WTC11 (cell line): ENCODE measurements at regions not wholly inside any gene's neighbourhood (a gene's known extent, or its start where the extent isn't known, plus 50 kb on each side); places are given as distances from the start of the nearest gene placed in this dataset.

Source experiments
- ATAC-seq: fragments of 200-7000 bp; cut with Tn5 transposase; 2 replicates; pipeline ENCODE4 v1.10.0; 2021; ENCODE audit warnings: mild to moderate bottlenecking, moderate library complexity
- CTCF ChIA-PET: fragments of 300-600 bp; sonication (Branson Sonifier 250); formaldehyde crosslinking; loops from one replicate; lab custom pipeline; 2021; ENCODE audit warnings: antibody characterized with exemption; lab: Charles Lee
- POLR2A ChIA-PET: fragments of 350-600 bp; sonication (Branson Sonifier 250); formaldehyde crosslinking; loops from one replicate; lab custom pipeline; 2021; ENCODE audit warnings: antibody characterized with exemption; lab: Charles Lee
- DNase-seq: peaks from one replicate; pipeline ENCODE4 v3.0.0; 2021; ENCODE audit warnings: low spot score
- H3K27ac Mint-ChIP-seq: 2 replicates; pipeline ENCODE4 v1.8.0; 2021; ENCODE audit warnings: mixed read lengths
- H3K27me3 Mint-ChIP-seq: 2 replicates; pipeline ENCODE4 v1.8.0; 2021; ENCODE audit warnings: low read depth, mild to moderate bottlenecking, moderate library complexity, mixed read lengths
- H3K36me3 Mint-ChIP-seq: 2 replicates; pipeline ENCODE4 v1.8.0; 2021; ENCODE audit warnings: mixed read lengths
- H3K4me1 Mint-ChIP-seq: 2 replicates; pipeline ENCODE4 v1.8.0; 2022; ENCODE audit warnings: mixed read lengths
- H3K4me3 Mint-ChIP-seq: 2 replicates; pipeline ENCODE4 v1.8.0; 2021; ENCODE audit warnings: mild to moderate bottlenecking, moderate library complexity, mixed read lengths
- H3K9me3 Mint-ChIP-seq: 2 replicates; pipeline ENCODE4 v1.8.0; 2021; ENCODE audit warnings: mixed read lengths
- ATF1 ChIP-seq: sonication (generic); formaldehyde crosslinking; IDR thresholded peaks from 2 replicates; pipeline ENCODE4 v1.8.1; 2023; ENCODE audit warnings: mild to moderate bottlenecking, moderate library complexity, missing genetic modification reagents
- ATF2 ChIP-seq: sonication (generic); formaldehyde crosslinking; IDR thresholded peaks from 2 replicates; pipeline ENCODE4 v1.8.1; 2022; ENCODE audit warnings: low read depth, missing genetic modification reagents, borderline replicate concordance
- CDX4 ChIP-seq: fragments of 250-450 bp; sonication (Bioruptor Pico); IDR thresholded peaks from 2 replicates; pipeline ENCODE4 v1.9.0; 2021; ENCODE audit warnings: moderate library complexity, mild to moderate bottlenecking, inconsistent platforms, borderline replicate concordance
- CREB1 ChIP-seq: sonication (generic); formaldehyde crosslinking; IDR thresholded peaks from 2 replicates; pipeline ENCODE4 v1.8.0; 2023; ENCODE audit warnings: mild to moderate bottlenecking, missing genetic modification reagents
- CREM ChIP-seq: sonication (generic); formaldehyde crosslinking; IDR thresholded peaks from 2 replicates; pipeline ENCODE4 v1.8.1; 2022; ENCODE audit warnings: mild to moderate bottlenecking, missing genetic modification reagents, moderate library complexity
- ERG ChIP-seq: fragments of 250-450 bp; sonication (Bioruptor Pico); IDR thresholded peaks from 2 replicates; pipeline ENCODE4 v1.8.0; 2021; ENCODE audit warnings: mild to moderate bottlenecking
- ESRRA ChIP-seq: sonication (generic); formaldehyde crosslinking; IDR thresholded peaks from 2 replicates; pipeline ENCODE4 v1.8.1; 2022; ENCODE audit warnings: mild to moderate bottlenecking, missing genetic modification reagents, borderline replicate concordance
- GRHL2 ChIP-seq: fragments of 250-450 bp; sonication (Bioruptor Pico); IDR thresholded peaks from 2 replicates; pipeline ENCODE4 v1.8.0; 2022; ENCODE audit warnings: mild to moderate bottlenecking, moderate library complexity; ENCODE audit not compliant: insufficient replicate concordance, severe bottlenecking
- HMGA2 ChIP-seq: fragments of 250-450 bp; sonication (Bioruptor Pico); IDR thresholded peaks from 2 replicates; pipeline ENCODE4 v1.4.0; 2021; ENCODE audit warnings: mild to moderate bottlenecking, moderate library complexity
- JUN ChIP-seq: sonication (generic); formaldehyde crosslinking; IDR thresholded peaks from 2 replicates; pipeline ENCODE4 v1.8.0; 2023; ENCODE audit warnings: mild to moderate bottlenecking, missing genetic modification reagents
- NFYB ChIP-seq: sonication (generic); formaldehyde crosslinking; conservative IDR thresholded peaks from 2 replicates; pipeline ENCODE4 v1.8.0; 2022; ENCODE audit warnings: low read depth, missing genetic modification reagents
- NR1H2 ChIP-seq: sonication (generic); formaldehyde crosslinking; IDR thresholded peaks from 2 replicates; pipeline ENCODE4 v1.9.0; 2021; ENCODE audit warnings: mild to moderate bottlenecking, moderate library complexity, missing genetic modification reagents
- RORB ChIP-seq: fragments of 250-450 bp; sonication (Bioruptor Pico); IDR thresholded peaks from 2 replicates; pipeline ENCODE4 v1.9.0; 2021; ENCODE audit warnings: mild to moderate bottlenecking
- TEAD4 ChIP-seq: sonication (generic); formaldehyde crosslinking; IDR thresholded peaks from 2 replicates; pipeline ENCODE4 v1.8.0; 2022; ENCODE audit warnings: mild to moderate bottlenecking, missing genetic modification reagents
- TP53 ChIP-seq: sonication (generic); formaldehyde crosslinking; IDR thresholded peaks from 2 replicates; pipeline ENCODE4 v1.8.1; 2023; ENCODE audit warnings: mild to moderate bottlenecking, missing genetic modification reagents
- USF2 ChIP-seq: sonication (generic); formaldehyde crosslinking; IDR thresholded peaks from 2 replicates; pipeline ENCODE4 v1.8.1; 2023; ENCODE audit warnings: mild to moderate bottlenecking, missing genetic modification reagents, moderate library complexity
- ZBTB43 ChIP-seq: sonication (generic); formaldehyde crosslinking; IDR thresholded peaks from 2 replicates; pipeline ENCODE4 v1.8.1; 2023; ENCODE audit warnings: mild to moderate bottlenecking, missing genetic modification reagents
- ZNF121 ChIP-seq: sonication (generic); formaldehyde crosslinking; IDR thresholded peaks from 2 replicates; pipeline ENCODE4 v1.8.0; 2023; ENCODE audit warnings: missing genetic modification reagents
- ZNF396 ChIP-seq: fragments of 250-450 bp; sonication (Bioruptor Pico); IDR thresholded peaks from 2 replicates; pipeline ENCODE4 v1.8.0; 2021; ENCODE audit warnings: mild to moderate bottlenecking, moderate library complexity, borderline replicate concordance
- ZNF416 ChIP-seq: fragments of 250-450 bp; sonication (Bioruptor Pico); IDR thresholded peaks from 2 replicates; pipeline ENCODE4 v1.9.0; 2021; ENCODE audit warnings: mild to moderate bottlenecking, inconsistent platforms
- TF ChIP-seq, protein P1 (sequence below): sonication (generic); formaldehyde crosslinking; IDR thresholded peaks from 2 replicates; pipeline ENCODE4 v1.8.1; 2022; ENCODE audit warnings: missing genetic modification reagents, borderline replicate concordance
- TF ChIP-seq, protein P2 (sequence below): sonication (generic); formaldehyde crosslinking; conservative IDR thresholded peaks from 2 replicates; pipeline ENCODE4 v1.8.1; 2022; ENCODE audit warnings: mild to moderate bottlenecking, missing genetic modification reagents

DNA sequence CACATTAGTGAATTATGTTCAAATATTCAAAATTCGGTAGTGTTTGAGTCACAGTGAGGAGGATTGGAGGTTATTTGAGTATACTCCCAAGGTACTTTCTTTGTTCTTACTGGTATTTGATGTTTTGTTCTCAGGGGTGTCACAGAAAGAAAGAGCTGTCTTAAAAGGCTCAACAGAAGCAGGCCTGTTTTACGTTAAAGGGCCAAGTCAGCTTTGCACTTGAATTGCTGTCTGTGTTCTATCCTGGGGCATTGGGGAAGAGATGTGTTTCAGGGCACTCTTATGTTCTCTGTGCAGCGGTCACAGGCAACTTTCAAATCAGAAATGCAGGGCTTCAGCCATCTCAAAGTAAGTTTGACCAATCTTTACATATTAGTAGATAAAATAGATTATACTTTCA, 1113.1 kb upstream of the LCORL start:
- CTCF ChIA-PET, result no interaction called here
- POLR2A ChIA-PET, result no interaction called here
- Mint-ChIP-seq H3K27ac (no peak overlapping the region; the same call in 1 of the 2 replicates), H3K36me3 (0 out of 2 replicates have a peak, but pooled peaks cover 3% of the 10 kb centered on the region), H3K9me3 (peaks cover 3% of the 10 kb centered on the region; the same call in 1 of the 2 replicates), H3K27me3 (no peaks in the 10 kb centered on the region), H3K4me1 (peaks cover 16% of the 10 kb centered on the region), H3K4me3 (no peak overlapping the region)
- DNase-seq (no peak), ATAC-seq (peak; percentile 46)
- no peak for TF ChIP-seq ESRRA (CRISPR knock-in tag)
- peak; percentile 87; the same call in 1 of the 2 replicates for TF ChIP-seq ZNF121

DNA sequence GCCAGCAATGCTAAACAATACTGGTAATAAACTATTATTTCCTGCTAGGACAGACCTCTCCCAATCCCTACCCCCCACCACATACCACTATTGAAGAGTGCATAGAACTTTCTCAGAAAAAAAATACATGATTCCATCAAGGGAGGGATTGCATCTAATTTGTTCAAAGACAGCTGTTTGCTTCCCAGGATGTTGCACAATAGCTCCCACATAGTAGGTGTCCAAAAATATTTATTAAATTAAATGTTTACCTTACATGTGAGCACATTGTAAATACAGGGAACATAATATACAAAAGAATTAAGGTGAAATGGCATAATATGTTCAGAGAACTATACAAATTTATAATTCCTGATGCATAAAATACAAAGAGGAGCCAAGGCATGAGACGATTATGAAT, 1111.8 kb upstream of the LCORL start:
- no peak for DNase-seq
- Mint-ChIP-seq H3K4me1 (peaks cover 16% of the 10 kb centered on the region), H3K27me3 (no peaks in the 10 kb centered on the region), H3K9me3 (peaks cover 3% of the 10 kb centered on the region; the same call in 1 of the 2 replicates), H3K36me3 (0 out of 2 replicates have a peak, but pooled peaks cover 3% of the 10 kb centered on the region), H3K27ac (no peak overlapping the region), H3K4me3 (no peak overlapping the region)
- ChIA-PET CTCF (no interaction called here), POLR2A (no interaction called here)
- no peak for TF ChIP-seq ZNF396 (CRISPR knock-in tag)
- TF ChIP-seq ERG (CRISPR knock-in tag), result no peak
- TF ChIP-seq NFYB (CRISPR knock-in tag), result no peak
- no peak for TF ChIP-seq ATF2 (CRISPR knock-in tag)
- no peak for TF ChIP-seq ATF1 (CRISPR knock-in tag)
- ATAC-seq, result no peak

DNA sequence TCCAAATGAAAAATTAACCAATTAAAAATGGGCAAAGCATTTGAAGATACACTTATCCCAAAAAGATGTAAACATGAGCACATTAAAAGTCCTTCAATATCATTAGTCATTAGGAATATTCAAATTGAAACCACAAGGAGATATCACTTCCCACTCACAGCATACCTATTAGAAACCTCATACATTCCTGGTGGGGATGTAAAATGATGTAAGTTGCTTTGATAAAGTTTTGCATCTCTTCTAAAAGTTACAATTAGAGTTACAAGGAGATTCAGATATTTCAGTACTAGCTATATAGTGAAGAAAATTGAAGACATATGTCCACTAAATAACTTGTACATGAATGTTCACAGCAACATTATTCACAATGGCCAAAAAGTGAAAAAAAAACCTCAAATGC, 1109.3 kb upstream of the LCORL start:
- no peaks in the 10 kb centered on the region for H3K27me3 Mint-ChIP-seq
- 0 out of 2 replicates have a peak, but pooled peaks cover 1% of the 10 kb centered on the region for H3K36me3 Mint-ChIP-seq
- no peak overlapping the region for H3K27ac Mint-ChIP-seq
- no peak overlapping the region for H3K4me3 Mint-ChIP-seq
- TF ChIP-seq CREM (no peak), TP53 (no peak)
- DNase-seq (no peak), ATAC-seq (no peak)
- CTCF ChIA-PET, result no interaction called here
- H3K9me3 Mint-ChIP-seq, result peaks cover 1% of the 10 kb centered on the region; the same call in 1 of the 2 replicates
- H3K4me1 Mint-ChIP-seq, result peaks cover 19% of the 10 kb centered on the region
- POLR2A ChIA-PET, result no interaction called here

DNA sequence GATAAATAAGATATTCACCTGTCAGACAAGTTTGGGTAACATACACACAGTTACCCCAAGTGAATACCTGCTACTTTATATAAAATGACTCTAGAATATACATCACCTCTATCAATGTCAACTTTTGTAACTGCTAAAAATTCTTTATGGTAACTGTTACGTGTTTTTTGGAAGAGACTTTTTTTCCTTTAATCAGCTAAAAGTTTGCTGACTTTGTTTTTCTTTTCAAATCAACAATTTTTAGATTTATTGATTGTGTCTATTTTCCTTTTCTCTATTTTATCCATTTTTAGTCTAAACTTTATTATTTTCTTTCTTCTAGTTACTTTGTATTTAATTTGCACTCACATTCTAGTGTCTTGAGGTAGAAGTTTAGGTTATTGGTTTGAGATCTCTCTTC, 1106.6 kb upstream of the LCORL start:
- H3K4me1 Mint-ChIP-seq, result peaks cover 16% of the 10 kb centered on the region
- TF ChIP-seq, protein P1, sequence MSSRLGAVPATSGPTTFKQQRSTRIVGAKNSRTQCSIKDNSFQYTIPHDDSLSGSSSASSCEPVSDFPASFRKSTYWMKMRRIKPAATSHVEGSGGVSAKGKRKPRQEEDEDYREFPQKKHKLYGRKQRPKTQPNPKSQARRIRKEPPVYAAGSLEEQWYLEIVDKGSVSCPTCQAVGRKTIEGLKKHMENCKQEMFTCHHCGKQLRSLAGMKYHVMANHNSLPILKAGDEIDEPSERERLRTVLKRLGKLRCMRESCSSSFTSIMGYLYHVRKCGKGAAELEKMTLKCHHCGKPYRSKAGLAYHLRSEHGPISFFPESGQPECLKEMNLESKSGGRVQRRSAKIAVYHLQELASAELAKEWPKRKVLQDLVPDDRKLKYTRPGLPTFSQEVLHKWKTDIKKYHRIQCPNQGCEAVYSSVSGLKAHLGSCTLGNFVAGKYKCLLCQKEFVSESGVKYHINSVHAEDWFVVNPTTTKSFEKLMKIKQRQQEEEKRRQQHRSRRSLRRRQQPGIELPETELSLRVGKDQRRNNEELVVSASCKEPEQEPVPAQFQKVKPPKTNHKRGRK (CRISPR knock-in tag), result no peak
- TF ChIP-seq CDX4 (CRISPR knock-in tag) (no peak), USF2 (CRISPR knock-in tag) (no peak), CREB1 (CRISPR knock-in tag) (no peak), TEAD4 (CRISPR knock-in tag) (no peak), HMGA2 (CRISPR knock-in tag) (no peak), ZBTB43 (CRISPR knock-in tag) (no peak), ATF1 (CRISPR knock-in tag) (no peak), NR1H2 (CRISPR knock-in tag) (no peak), ZNF416 (CRISPR knock-in tag) (no peak), GRHL2 (no peak), NFYB (CRISPR knock-in tag) (no peak), RORB (no peak), JUN (CRISPR knock-in tag) (no peak), ZNF121 (no peak)
- TF ChIP-seq, protein P2, sequence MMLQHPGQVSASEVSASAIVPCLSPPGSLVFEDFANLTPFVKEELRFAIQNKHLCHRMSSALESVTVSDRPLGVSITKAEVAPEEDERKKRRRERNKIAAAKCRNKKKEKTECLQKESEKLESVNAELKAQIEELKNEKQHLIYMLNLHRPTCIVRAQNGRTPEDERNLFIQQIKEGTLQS, result no peak
- no peaks in the 10 kb centered on the region for H3K27me3 Mint-ChIP-seq
- H3K4me3 Mint-ChIP-seq, result no peak overlapping the region
- ChIA-PET CTCF (no interaction called here), POLR2A (no interaction called here)
- no peak overlapping the region for H3K27ac Mint-ChIP-seq
- no peaks in the 10 kb centered on the region for H3K9me3 Mint-ChIP-seq
- no peak for ATAC-seq
- no peak for DNase-seq
- no peaks in the 10 kb centered on the region for H3K36me3 Mint-ChIP-seq
